T1000 (cell line): ENCODE measurements at regions not wholly inside any gene's neighbourhood (a gene's known extent, or its start where the extent isn't known, plus 50 kb on each side); places are given as distances from the start of the nearest gene placed in this dataset.
"Not testable (repeated sequence)": the region's sequence is repeated elsewhere in the genome, so short reads cannot be mapped to it uniquely, and the experiment has no call there.

Experiments used
- DNase-seq: peaks from one replicate; lab custom pipeline; 2025; ENCODE audit warnings: mixed read lengths; lab: John Stamatoyannopoulos, UW

- DNase-seq = not testable (repeated sequence)
Observed at GRCh38 chr22:15835729-15836128, 145.9 kb downstream of the POTEH start.

DNA sequence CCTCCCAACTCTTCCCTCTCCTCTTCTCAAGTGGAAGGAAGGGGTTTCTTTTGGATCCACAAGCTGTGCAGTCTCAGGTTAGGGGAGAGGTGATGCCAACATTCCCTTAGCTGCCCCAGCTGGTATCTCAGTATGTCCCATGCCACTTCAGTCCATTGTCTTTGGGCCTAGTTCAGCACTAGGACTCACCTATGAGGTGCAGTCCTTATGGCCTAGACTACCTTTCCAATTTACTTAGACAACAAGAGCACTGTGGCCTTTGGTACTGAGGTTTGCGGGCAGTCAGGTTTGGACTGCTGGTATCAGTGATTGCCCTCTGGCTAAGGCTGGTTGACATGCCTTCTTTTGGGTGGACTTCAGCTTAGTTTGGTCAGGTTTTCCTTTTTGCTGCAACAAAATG lies 159.9 kb downstream of the POTEH start:
- not testable (repeated sequence) for DNase-seq

DNA sequence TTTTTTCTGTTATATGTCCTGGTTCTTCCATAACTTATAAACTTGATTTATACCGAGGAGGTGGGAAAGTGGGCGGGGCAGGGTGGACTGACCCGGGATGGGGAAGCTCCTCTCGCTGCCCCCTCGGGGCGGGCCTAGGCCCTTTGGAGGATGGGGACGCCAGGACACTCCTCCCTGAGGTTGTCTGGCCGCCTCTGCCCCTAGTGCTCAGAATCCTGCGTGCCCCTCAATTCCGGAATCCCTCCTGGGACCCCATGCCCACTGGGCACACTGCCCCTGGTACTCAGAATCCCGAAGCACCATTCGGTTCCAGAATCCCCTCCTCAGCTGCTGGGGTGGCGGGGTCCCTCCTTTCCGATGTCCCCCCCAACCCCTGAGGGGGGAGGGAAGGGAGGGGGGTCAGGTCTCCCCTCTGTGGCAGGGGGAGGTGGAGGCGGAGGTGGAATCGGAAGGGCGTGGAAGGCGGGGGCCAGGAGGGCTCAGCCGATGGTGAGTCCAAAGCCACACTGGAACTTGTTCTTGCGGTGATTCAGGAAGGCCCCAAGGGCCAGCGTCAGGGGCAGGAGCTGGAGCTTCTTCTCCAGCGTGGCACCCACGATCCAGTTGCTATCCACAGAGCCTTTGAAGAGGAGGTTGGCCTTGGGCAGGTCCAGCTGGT lies 164.0 kb downstream of the POTEH start:
- not testable (repeated sequence) for DNase-seq

GRCh38 chr22:15854421-15854820 lies 164.6 kb downstream of the POTEH start:
- DNase-seq = not testable (repeated sequence)

DNA sequence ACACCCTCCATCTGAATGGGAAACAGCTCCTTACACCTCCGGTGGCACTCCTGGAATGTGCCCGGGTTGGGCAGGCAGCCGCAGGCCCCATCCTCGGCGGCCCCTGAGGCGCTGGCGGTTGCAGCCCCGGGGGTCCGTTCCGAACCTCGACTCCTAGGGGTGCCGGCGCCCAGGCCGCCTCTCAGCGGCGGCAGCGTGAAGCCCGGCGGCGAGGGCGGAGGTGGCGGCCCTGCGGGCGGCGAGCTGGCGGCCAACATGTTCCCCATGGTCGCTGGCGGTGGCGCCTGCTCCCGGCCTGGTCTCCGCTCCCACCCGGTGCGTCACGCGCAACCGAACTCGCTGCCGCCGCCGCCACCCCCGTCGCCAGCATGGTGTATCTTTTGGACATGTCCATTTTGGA lies 165.2 kb downstream of the POTEH start:
- DNase-seq = not testable (repeated sequence)

- DNase-seq = not testable (repeated sequence)
Observed at GRCh38 chr22:15880926-15881325, 191.1 kb downstream of the POTEH start.

DNA sequence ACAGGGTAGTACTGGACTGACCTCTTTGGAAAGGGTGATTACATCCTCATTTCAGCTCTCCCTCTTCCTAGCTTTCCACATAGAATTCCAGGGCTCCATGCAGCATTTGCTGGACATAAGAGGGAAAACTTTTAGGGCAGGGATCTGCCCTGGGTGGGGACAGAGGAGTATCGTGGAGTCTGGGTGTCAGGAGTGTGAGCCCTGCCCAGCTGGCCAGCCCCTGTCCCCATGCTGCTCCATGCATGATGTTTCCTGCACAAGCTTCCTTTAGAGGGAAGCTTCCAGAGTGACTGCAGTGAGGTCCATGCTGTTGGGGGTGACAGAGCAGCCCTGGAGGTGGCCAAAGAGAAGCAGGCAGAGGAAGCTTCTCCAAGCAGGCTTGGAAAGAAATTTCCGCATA lies 214.5 kb downstream of the POTEH start:
- not testable (repeated sequence) for DNase-seq

- not testable (repeated sequence) for DNase-seq
Observed at GRCh38 chr22:15911704-15912103, 221.9 kb downstream of the POTEH start.

DNA sequence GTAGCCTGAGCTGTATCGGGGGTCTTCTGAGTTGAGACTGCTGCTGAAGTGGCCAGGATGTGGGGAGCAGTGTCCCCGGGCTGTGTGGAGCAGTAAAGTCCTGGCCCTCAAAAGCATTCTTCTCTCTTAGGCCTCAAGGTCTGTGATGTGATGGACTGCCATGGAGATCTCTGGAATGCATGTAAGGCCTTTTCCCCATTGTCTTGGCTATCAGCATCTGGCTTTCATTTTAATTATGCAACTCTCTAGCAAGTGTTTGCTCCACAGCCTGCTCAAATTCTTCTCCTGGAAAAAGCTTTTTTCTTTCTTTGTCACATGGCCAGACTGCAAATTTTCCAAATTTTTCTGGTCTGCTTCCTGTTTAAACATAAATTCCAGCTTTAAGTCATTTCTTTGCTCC lies 229.3 kb downstream of the POTEH start:
- not testable (repeated sequence) for DNase-seq

GRCh38 chr22:15920941-15921340 lies 231.1 kb downstream of the POTEH start:
- not testable (repeated sequence) for DNase-seq

GRCh38 chr22:15922132-15922531 lies 232.3 kb downstream of the POTEH start:
- DNase-seq = not testable (repeated sequence)

DNA sequence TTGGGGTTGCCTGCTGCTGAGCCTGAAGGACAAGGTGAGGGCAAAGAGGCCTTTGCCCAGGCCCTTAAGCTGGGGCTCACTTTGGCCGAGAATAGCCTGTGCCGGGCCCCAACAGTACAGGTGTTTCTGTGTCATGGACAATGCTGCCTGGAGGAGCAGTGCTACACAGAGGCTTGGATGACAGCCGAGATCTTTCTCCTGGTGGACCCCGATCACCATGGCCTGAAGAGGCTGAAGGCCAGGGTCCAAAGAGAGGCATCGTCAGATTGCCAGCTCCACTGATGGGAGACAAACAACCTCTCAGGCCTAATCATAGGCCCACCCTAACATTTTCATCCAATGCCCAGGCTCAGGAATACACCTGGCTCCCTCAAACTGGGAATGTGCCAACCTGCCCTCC lies 232.8 kb downstream of the POTEH start:
- not testable (repeated sequence) for DNase-seq

DNA sequence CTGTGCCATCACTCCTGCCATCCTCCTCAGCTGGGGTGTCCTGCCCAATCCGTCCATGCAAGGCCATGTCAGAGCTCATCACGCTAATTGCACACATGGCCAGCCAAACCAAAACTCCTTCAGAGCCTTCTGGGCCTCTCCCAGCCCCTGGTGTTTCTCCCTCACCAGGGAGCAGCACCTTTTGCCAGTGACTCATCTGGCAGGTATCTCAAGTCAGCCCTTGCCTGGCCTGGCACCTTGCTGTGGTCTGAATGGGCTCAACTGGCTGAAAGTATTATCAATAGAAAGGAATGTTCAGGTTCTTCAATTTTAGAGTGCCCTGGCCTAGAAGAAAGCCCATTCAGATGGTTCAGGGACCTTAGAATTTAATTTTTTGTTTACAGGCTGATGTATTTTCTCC lies 235.0 kb downstream of the POTEH start:
- DNase-seq = not testable (repeated sequence)

GRCh38 chr22:15927172-15927571 lies 237.3 kb downstream of the POTEH start:
- DNase-seq = not testable (repeated sequence)
